SJSA1 (cell line): ENCODE measurements at regions not wholly inside any gene's neighbourhood (a gene's known extent, or its start where the extent isn't known, plus 50 kb on each side); places are given as distances from the start of the nearest gene placed in this dataset.

ENCODE experiments used
- DNase-seq, 2 experiments: peaks; one replicate each; pipeline ENCODE4 v3.0.0-alpha.2; 2015 to 2020; ENCODE audit warnings: low spot score in 2 of 2, low read depth in 1 of 2
- H3K27ac ChIP-seq: fragments of 250-450 bp; sonication (Bioruptor Pico); 2 replicates; pipeline ENCODE4 v1.5.1; 2020; ENCODE audit warnings: mild to moderate bottlenecking, moderate library complexity
- H3K27me3 ChIP-seq: fragments of 250-450 bp; sonication (Bioruptor Pico); replicated peaks from 2 replicates; pipeline ENCODE4 v1.5.1; 2020; ENCODE audit warnings: mild to moderate bottlenecking, moderate library complexity
- H3K36me3 ChIP-seq: fragments of 250-450 bp; sonication (Bioruptor Pico); 2 replicates; pipeline ENCODE4 v1.5.1; 2020; ENCODE audit warnings: mild to moderate bottlenecking
- H3K4me1 ChIP-seq: fragments of 250-450 bp; sonication (Bioruptor Pico); replicated peaks from 2 replicates; pipeline ENCODE4 v1.6.1; 2021; ENCODE audit warnings: mild to moderate bottlenecking
- H3K4me3 ChIP-seq: fragments of 250-450 bp; sonication (Bioruptor Pico); 2 replicates; pipeline ENCODE4 v1.5.1; 2020; ENCODE audit warnings: mild to moderate bottlenecking
- H3K9me3 ChIP-seq: fragments of 250-450 bp; sonication (Bioruptor Pico); replicated peaks from 2 replicates; pipeline ENCODE4 v1.5.1; 2020; ENCODE audit warnings: mild to moderate bottlenecking

- H3K4me1 ChIP-seq: no peaks in the 10 kb centered on the region
- peak; percentile 7 to 36 for DNase-seq
- H3K27ac ChIP-seq: no peak overlapping the region
- H3K36me3 ChIP-seq: no peaks in the 10 kb centered on the region
- H3K9me3 ChIP-seq: no peaks in the 10 kb centered on the region
- no peak overlapping the region for H3K4me3 ChIP-seq
- H3K27me3 ChIP-seq: no peaks in the 10 kb centered on the region
Measured at GRCh38 chr9:32251539-32251938, 132.9 kb upstream of the ACO1 start.

DNA sequence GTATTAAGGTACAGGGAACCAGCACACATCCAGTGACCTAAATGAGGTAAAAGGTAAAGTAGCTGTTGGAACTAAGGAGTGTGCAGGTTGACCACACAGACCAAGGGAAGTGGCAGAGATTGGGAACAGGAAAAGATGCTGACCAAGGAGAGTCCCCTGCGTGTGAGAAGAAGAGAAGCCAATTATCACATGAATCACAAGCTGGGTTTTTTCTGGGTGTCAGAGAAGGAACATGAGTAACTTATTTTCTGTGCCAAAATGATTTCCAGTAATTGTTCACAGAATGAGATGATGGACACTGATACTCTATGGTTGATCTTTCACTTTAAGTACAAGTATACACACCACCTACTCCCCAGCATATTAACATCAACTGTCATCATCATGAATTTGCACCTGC is 130.7 kb upstream of the ACO1 start:
- no peak overlapping the region for H3K4me3 ChIP-seq
- no peaks in the 10 kb centered on the region for H3K27me3 ChIP-seq
- H3K9me3 ChIP-seq: no peaks in the 10 kb centered on the region
- no peaks in the 10 kb centered on the region for H3K4me1 ChIP-seq
- no peaks in the 10 kb centered on the region for H3K36me3 ChIP-seq
- H3K27ac ChIP-seq: no peak overlapping the region
- no peak for DNase-seq

DNA sequence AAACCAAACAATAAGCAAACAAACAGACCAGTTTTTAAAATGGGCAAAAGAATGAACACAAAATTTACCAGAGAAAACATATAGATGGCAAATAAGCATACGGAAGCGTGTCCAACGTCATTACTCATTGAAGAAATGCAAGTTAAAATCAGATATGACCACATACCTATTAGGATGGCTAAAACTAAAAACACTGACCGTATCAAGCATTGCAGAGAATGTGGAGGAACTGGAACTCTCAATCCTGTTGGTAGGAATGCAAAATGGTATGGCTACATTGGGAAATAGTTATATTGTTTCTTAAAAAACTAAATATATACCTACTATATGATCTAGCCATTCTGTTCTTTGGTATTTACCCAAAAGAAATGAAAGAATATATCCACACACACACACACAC is 129.4 kb upstream of the ACO1 start:
- no peak overlapping the region for H3K4me3 ChIP-seq
- H3K27ac ChIP-seq: no peak overlapping the region
- DNase-seq: no peak
- H3K9me3 ChIP-seq: no peaks in the 10 kb centered on the region
- no peaks in the 10 kb centered on the region for H3K27me3 ChIP-seq
- no peaks in the 10 kb centered on the region for H3K36me3 ChIP-seq
- no peaks in the 10 kb centered on the region for H3K4me1 ChIP-seq

DNA sequence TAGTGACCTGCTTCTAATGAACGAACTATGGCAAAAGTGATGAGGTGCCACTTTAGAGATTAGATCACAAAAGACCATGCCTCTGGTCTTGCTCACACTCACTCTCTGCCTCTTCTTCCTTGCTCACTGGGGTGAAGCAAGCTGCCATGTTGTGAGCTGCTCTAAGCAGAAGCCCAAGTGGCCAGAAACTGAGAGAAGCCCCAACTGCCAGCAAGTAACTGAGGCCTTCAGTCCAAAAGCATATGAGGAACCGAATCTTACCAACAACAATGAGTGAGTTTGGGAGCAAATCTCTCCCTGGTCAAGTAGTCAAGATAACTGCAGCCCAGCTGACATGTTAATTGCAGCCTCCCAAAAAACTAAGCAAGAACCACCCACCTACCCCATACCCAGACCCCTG is 126.0 kb upstream of the ACO1 start:
- Histone ChIP-seq H3K4me3 (no peak overlapping the region), H3K36me3 (no peaks in the 10 kb centered on the region), H3K27me3 (no peaks in the 10 kb centered on the region)

GRCh38 chr9:32260151-32260862 is 124.1 kb upstream of the ACO1 start:
- Histone ChIP-seq H3K4me3 (no peak overlapping the region), H3K36me3 (no peaks in the 10 kb centered on the region), H3K27ac (no peak overlapping the region), H3K9me3 (no peaks in the 10 kb centered on the region), H3K27me3 (no peaks in the 10 kb centered on the region), H3K4me1 (no peaks in the 10 kb centered on the region)
- no peak for DNase-seq

More for the DNA sequence above, 126.0 kb upstream of the ACO1 start:
- no peak overlapping the region for H3K27ac ChIP-seq
- DNase-seq: no peak
- no peaks in the 10 kb centered on the region for H3K4me1 ChIP-seq
- H3K9me3 ChIP-seq: no peaks in the 10 kb centered on the region

- Histone ChIP-seq H3K9me3 (no peaks in the 10 kb centered on the region), H3K4me3 (no peak overlapping the region), H3K4me1 (no peaks in the 10 kb centered on the region), H3K27ac (no peak overlapping the region), H3K27me3 (no peaks in the 10 kb centered on the region), H3K36me3 (no peaks in the 10 kb centered on the region)
- no peak for DNase-seq
Measured at GRCh38 chr9:32264170-32264864, 120.1 kb upstream of the ACO1 start.

DNA sequence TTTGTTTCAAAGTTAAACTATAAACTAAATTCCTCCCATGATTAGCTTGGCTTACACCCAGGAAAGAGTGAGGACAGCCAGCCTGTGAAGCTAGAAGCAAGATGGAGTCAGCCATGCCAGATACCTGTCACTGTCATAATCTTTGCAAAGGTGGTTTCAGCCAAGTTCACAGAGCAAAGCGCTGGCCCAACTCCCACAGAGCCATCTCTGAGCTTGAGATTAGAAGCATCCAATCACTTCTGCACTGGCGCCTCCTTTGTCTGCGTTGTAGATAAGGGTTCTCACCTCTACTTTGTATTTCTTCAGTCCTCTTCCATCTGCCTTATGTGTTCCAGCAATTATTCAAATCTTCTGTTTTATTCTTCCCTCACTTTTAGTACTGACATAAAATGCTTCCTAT is 119.4 kb upstream of the ACO1 start:
- no peaks in the 10 kb centered on the region for H3K4me1 ChIP-seq
- no peaks in the 10 kb centered on the region for H3K9me3 ChIP-seq
- H3K27ac ChIP-seq: no peak overlapping the region
- no peaks in the 10 kb centered on the region for H3K27me3 ChIP-seq
- DNase-seq: no peak
- no peaks in the 10 kb centered on the region for H3K36me3 ChIP-seq
- no peak overlapping the region for H3K4me3 ChIP-seq

DNA sequence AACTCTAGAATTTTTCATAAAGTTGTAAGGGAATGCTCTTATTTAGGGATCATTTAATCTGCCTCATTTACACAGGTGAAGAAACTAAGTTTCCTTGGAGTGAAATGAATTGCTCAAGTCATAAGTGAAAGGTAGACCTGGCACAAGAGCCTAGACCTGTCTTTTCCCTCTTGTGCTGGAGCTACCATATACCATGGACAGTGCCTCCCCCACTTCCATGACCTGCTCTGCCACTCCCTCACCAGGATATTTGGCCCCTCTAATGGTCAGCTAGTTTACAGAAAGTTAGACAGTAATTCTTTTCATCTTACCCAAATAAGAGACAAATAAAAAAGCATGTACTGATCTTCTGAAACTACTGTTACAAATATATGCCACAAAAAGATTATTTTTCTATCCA is 105.5 kb upstream of the ACO1 start:
- no peak overlapping the region for H3K27ac ChIP-seq
- H3K4me1 ChIP-seq: no peaks in the 10 kb centered on the region
- no peaks in the 10 kb centered on the region for H3K9me3 ChIP-seq
- H3K36me3 ChIP-seq: no peaks in the 10 kb centered on the region
- no peaks in the 10 kb centered on the region for H3K27me3 ChIP-seq
- no peak for DNase-seq
- H3K4me3 ChIP-seq: no peak overlapping the region

DNA sequence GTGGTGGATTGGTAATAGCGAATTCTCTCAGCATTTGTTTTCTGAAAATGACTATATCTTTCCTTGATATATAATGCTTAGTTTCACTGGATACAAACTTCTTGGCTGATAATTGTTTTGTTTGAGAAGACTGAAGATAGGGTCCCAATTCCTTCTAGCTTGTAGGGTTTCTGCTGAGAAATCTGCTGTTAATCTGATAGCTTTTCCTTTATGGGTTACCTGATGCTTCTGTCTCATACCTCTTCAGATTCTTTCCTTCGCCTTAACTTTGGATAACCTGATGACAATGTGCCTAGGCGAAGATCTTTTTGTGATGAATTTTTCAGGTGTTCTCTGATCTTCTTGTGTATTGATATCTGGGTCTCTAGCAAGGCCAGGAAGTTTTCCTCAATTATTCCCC is 94.7 kb upstream of the ACO1 start:
- Histone ChIP-seq H3K36me3 (no peaks in the 10 kb centered on the region), H3K27me3 (no peaks in the 10 kb centered on the region)
- DNase-seq: no peak

DNA sequence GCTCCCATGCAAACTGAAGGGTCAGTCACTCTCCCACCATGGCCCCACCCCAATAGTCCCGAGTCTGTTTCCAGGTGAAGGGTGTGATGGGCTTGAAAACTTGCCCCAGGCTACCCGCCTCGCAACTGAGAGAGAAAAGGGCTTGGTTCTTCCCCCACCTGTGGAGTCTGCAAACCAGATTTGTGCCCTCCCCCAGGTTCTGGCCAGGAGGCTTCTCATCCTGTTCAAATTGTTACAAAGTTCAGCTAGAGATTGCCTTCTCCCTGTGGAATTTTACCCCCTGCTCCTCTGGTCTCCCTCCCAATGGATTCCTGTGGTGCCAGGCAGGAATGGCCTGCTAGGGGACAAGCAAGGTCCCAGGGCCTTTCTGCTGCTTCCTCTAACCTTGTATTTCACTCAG is 93.1 kb upstream of the ACO1 start:
- Histone ChIP-seq H3K36me3 (no peaks in the 10 kb centered on the region), H3K27me3 (no peaks in the 10 kb centered on the region), H3K9me3 (no peaks in the 10 kb centered on the region), H3K27ac (no peak overlapping the region), H3K4me1 (no peaks in the 10 kb centered on the region), H3K4me3 (no peak overlapping the region)
- DNase-seq: no peak

More for the DNA sequence above, 94.7 kb upstream of the ACO1 start:
- Histone ChIP-seq H3K4me3 (no peak overlapping the region), H3K9me3 (no peaks in the 10 kb centered on the region), H3K4me1 (no peaks in the 10 kb centered on the region), H3K27ac (no peak overlapping the region)

DNA sequence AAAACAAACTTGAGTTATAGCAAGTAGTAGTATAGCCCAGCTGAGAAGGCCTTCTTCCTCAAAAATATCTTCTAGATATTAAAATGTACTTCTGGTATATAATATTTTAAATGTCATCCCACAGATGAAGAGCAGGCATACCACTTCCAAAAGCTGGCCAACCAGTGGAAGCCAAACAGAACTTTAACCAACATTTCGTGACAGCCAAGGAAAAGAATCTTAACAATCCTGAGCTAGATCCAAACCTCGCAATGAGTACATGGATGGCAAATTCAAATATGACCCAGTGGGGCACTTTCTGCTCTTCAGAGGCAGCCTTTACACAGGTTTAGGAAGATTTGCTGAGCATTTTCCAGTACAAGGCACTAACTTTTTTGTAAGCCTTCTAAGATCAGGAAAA is 91.8 kb upstream of the ACO1 start:
- no peaks in the 10 kb centered on the region for H3K36me3 ChIP-seq
- H3K27me3 ChIP-seq: no peaks in the 10 kb centered on the region
- no peak overlapping the region for H3K4me3 ChIP-seq
- no peaks in the 10 kb centered on the region for H3K4me1 ChIP-seq
- no peak for DNase-seq
- no peak overlapping the region for H3K27ac ChIP-seq
- no peaks in the 10 kb centered on the region for H3K9me3 ChIP-seq

- no peaks in the 10 kb centered on the region for H3K4me1 ChIP-seq
- no peaks in the 10 kb centered on the region for H3K27me3 ChIP-seq
- no peaks in the 10 kb centered on the region for H3K9me3 ChIP-seq
- H3K4me3 ChIP-seq: no peak overlapping the region
- H3K36me3 ChIP-seq: no peaks in the 10 kb centered on the region
- no peak for DNase-seq
- H3K27ac ChIP-seq: no peak overlapping the region
Measured at GRCh38 chr9:32293091-32293490, 91.4 kb upstream of the ACO1 start.

- H3K4me3 ChIP-seq: no peak overlapping the region
- no peaks in the 10 kb centered on the region for H3K36me3 ChIP-seq
- H3K27me3 ChIP-seq: no peaks in the 10 kb centered on the region
- H3K9me3 ChIP-seq: no peaks in the 10 kb centered on the region
- no peaks in the 10 kb centered on the region for H3K4me1 ChIP-seq
- H3K27ac ChIP-seq: no peak overlapping the region
- DNase-seq: no peak
Measured at GRCh38 chr9:32294106-32294505, 90.3 kb upstream of the ACO1 start.

GRCh38 chr9:32300373-32300772 is 84.1 kb upstream of the ACO1 start:
- no peak overlapping the region for H3K27ac ChIP-seq
- H3K4me3 ChIP-seq: no peak overlapping the region
- no peak for DNase-seq
- H3K36me3 ChIP-seq: no peaks in the 10 kb centered on the region
- no peaks in the 10 kb centered on the region for H3K4me1 ChIP-seq
- no peaks in the 10 kb centered on the region for H3K27me3 ChIP-seq
- H3K9me3 ChIP-seq: no peaks in the 10 kb centered on the region

GRCh38 chr9:32304495-32304894 is 79.9 kb upstream of the ACO1 start:
- no peaks in the 10 kb centered on the region for H3K9me3 ChIP-seq
- H3K27ac ChIP-seq: no peak overlapping the region
- H3K4me1 ChIP-seq: no peaks in the 10 kb centered on the region
- H3K27me3 ChIP-seq: no peaks in the 10 kb centered on the region
- DNase-seq: no peak
- no peak overlapping the region for H3K4me3 ChIP-seq
- no peaks in the 10 kb centered on the region for H3K36me3 ChIP-seq
